K562 (cell line): ENCODE measurements at regions not wholly inside any gene's neighbourhood (a gene's known extent, or its start where the extent isn't known, plus 50 kb on each side); places are given as distances from the start of the nearest gene placed in this dataset.

Source experiments
- ATAC-seq: fragments of 200-7000 bp; cut with Tn5 transposase; 3 replicates; pipeline ENCODE4 v1.9.1; 2020; ENCODE audit warnings: moderate library complexity
- BruUV-seq: library from RNA; stranded (reverse); fragments of 400-500 nt; replicated peaks from 2 replicates; lab custom pipeline; 2021; lab: Mats Ljungman, UMichigan
- CTCF ChIA-PET: fragments of 300-600 bp; formaldehyde crosslinking; extraction: SDS; loops from one replicate; lab custom pipeline; 2021; ENCODE audit warnings: low intra/inter-chr PET ratio; lab: Yijun Ruan, JAX
- POLR2A ChIA-PET: fragments of 300-600, 350-650 bp; sonication (Branson Sonifier 250); formaldehyde crosslinking; extraction: SDS; loops from one replicate; lab custom pipeline; 2021; ENCODE audit warnings: antibody characterized with exemption, inconsistent platforms; lab: Yijun Ruan, JAX
- DNase-seq, 4 experiments: peaks; one replicate each; pipeline versions ENCODE4 v3.0.0 to v3.0.0-alpha.2; 2011 to 2018; ENCODE audit warnings: low spot score in 3 of 4, mixed read lengths in 3 of 4; ENCODE audit errors: extremely low read depth in 1 of 4
- FAIRE-seq: peaks from 2 replicates; lab custom pipeline; 2011; peaks lifted over from hg19 to GRCh38; lab: Jason Lieb, UNC
- H2AFZ ChIP-seq: 2 replicates; pipeline ENCODE4 v1.6.0; 2011; ENCODE audit warnings: low read depth, low read length, control low read depth, inconsistent platforms
- H3K27ac ChIP-seq: fragments of 200-600 bp; 3 replicates; pipeline ENCODE4 v1.8.0; 2011; ENCODE audit warnings: low read depth, mild to moderate bottlenecking, control low read depth, inconsistent platforms, low read length, moderate library complexity, mixed read lengths; ENCODE audit errors: extremely low read depth
- H3K27me3 ChIP-seq, 2 experiments: fragments of 300-600 bp in 1 of 2; 2 replicates in 1 of 2; 3 replicates in 1 of 2; pipeline versions ENCODE4 v1.6.0 to v1.8.0; 2011; ENCODE audit warnings: inconsistent platforms in 2 of 2, low read length in 2 of 2, mild to moderate bottlenecking in 1 of 2, mixed read lengths in 1 of 2, moderate library complexity in 1 of 2; ENCODE audit not compliant: control insufficient read depth in 2 of 2, insufficient read depth in 2 of 2
- H3K36me3 ChIP-seq: fragments of 300-600 bp; 3 replicates; pipeline ENCODE4 v1.8.0; 2011; ENCODE audit warnings: mild to moderate bottlenecking, low read length, inconsistent platforms; ENCODE audit not compliant: control insufficient read depth, insufficient read depth
- H3K4me1 ChIP-seq, 2 experiments: fragments of 200-600 bp in 1 of 2; replicated peaks in 1 of 2; 2 replicates in 1 of 2; 3 replicates in 1 of 2; pipeline versions ENCODE4 v1.5.1 to v1.8.0; 2011; ENCODE audit warnings: inconsistent platforms in 2 of 2, low read length in 2 of 2, mild to moderate bottlenecking in 1 of 2, mixed read lengths in 1 of 2, moderate library complexity in 1 of 2; ENCODE audit not compliant: control insufficient read depth in 2 of 2, insufficient read depth in 2 of 2
- H3K4me2 ChIP-seq: 2 replicates; pipeline ENCODE4 v1.6.1; 2011; ENCODE audit warnings: low read length, control low read depth, inconsistent platforms, mixed read lengths; ENCODE audit not compliant: insufficient read depth
- H3K4me3 ChIP-seq: fragments of 200-600 bp; sonication (generic), shearing (Covaris generic); 2 replicates; pipeline ENCODE4 v1.5.1; 2016; ENCODE audit warnings: control low read depth, inconsistent platforms
- H3K79me2 ChIP-seq: fragments of 200-600 bp; 3 replicates; pipeline ENCODE4 v1.8.0; 2011; ENCODE audit warnings: low read length, inconsistent platforms; ENCODE audit not compliant: control insufficient read depth, insufficient read depth
- H3K9ac ChIP-seq, 2 experiments: 2 replicates each; pipeline versions ENCODE4 v1.6.0 to v1.6.1; 2011; ENCODE audit warnings: low read depth in 2 of 2, low read length in 2 of 2, control low read depth in 1 of 2, inconsistent platforms in 1 of 2, mild to moderate bottlenecking in 1 of 2, mixed read lengths in 1 of 2; ENCODE audit not compliant: insufficient read depth in 1 of 2
- H3K9me1 ChIP-seq: one replicate; pipeline ENCODE4 v1.6.0; 2011; ENCODE audit warnings: inconsistent platforms, mild to moderate bottlenecking, low read length, moderate library complexity; ENCODE audit not compliant: control insufficient read depth, insufficient read depth
- H3K9me3 ChIP-seq: replicated peaks from 2 replicates; pipeline ENCODE4 v1.5.1; 2011; ENCODE audit warnings: low read depth, low read length, inconsistent platforms; ENCODE audit not compliant: control insufficient read depth, insufficient read depth
- H4K20me1 ChIP-seq: replicated peaks from 2 replicates; pipeline ENCODE4 v1.6.1; 2011; ENCODE audit warnings: low read length, inconsistent platforms, mixed read lengths; ENCODE audit not compliant: control insufficient read depth, insufficient read depth
- GTF2E2 ChIP-seq: fragments of 200-800 bp; sonication (Bioruptor generic); IDR thresholded peaks from 2 replicates; pipeline ENCODE4 v1.6.1; 2016; ENCODE audit warnings: missing genetic modification characterization, missing compliant biosample characterization
- MGA ChIP-seq: fragments of 450-650 bp; IDR thresholded peaks from 2 replicates; pipeline ENCODE4 v1.6.1; 2016; ENCODE audit warnings: mild to moderate bottlenecking, moderate library complexity
- MYNN ChIP-seq, 2 experiments: sonication (generic); formaldehyde crosslinking in 1 of 2; IDR thresholded peaks; 2 replicates each; pipeline versions ENCODE4 v1.5.0 to v1.6.1; 2016 to 2020; ENCODE audit warnings: antibody characterized with exemption in 1 of 2, missing genetic modification reagents in 1 of 2
- NFIX ChIP-seq: fragments of 250-450 bp; sonication (Bioruptor Pico); IDR thresholded peaks from 2 replicates; pipeline ENCODE4 v1.4.0; 2020; ENCODE audit warnings: low read depth, mild to moderate bottlenecking, moderate library complexity
- NR2C2 ChIP-seq, 2 experiments: fragments of 200-800 bp in 1 of 2; sonication (Bioruptor generic) in 1 of 2; sonication (generic) in 1 of 2; formaldehyde crosslinking in 1 of 2; IDR thresholded peaks; 2 replicates each; pipeline versions ENCODE4 v1.6.1 to v1.8.0; 2016 to 2022; ENCODE audit warnings: mild to moderate bottlenecking in 1 of 2, missing compliant biosample characterization in 1 of 2, missing genetic modification characterization in 1 of 2, missing genetic modification reagents in 1 of 2
- POLR2AphosphoS2 ChIP-seq: IDR thresholded peaks from 2 replicates; pipeline ENCODE4 v1.6.1; 2012; ENCODE audit warnings: low read length, improper control_type of control experiment
- SAFB2 ChIP-seq: fragments of 200-400 bp; formaldehyde crosslinking; IDR thresholded peaks from 2 replicates; pipeline ENCODE4 v1.6.1; 2018; ENCODE audit warnings: borderline replicate concordance, low read length, low read depth, moderate library complexity; ENCODE audit not compliant: severe bottlenecking
- ZFPM2 ChIP-seq: fragments of 250-450 bp; sonication (Bioruptor Pico); IDR thresholded peaks from 2 replicates; pipeline ENCODE4 v1.5.1; 2022; ENCODE audit warnings: mild to moderate bottlenecking
- WGBS: fragments of 100-300 bp; shearing (Covaris generic); methylation state at CpG from one replicate; pipeline ENCODE4 v1.1.6; 2016; ENCODE audit warnings: low coverage, mixed read lengths; ENCODE audit not compliant: insufficient coverage; ENCODE audit errors: missing lambda C conversion rate; 5-methylcytosine and 5-hydroxymethylcytosine counted together
- in situ Hi-C: fragments of 300-500 bp; cut with MboI; formaldehyde crosslinking; loops from 4 replicates; pipeline ENCODE4 v1.15.0; 2018; ENCODE audit warnings: inconsistent platforms, mixed read lengths
- intact Hi-C: fragments of 100-400 bp; cut with micrococcal nuclease; formaldehyde crosslinking; loops from 2 replicates; pipeline ENCODE4 v1.14.2; 2022
- TF ChIP-seq, protein P1 (sequence below): sonication (generic); formaldehyde crosslinking; IDR thresholded peaks from 2 replicates; pipeline ENCODE4 v1.8.0; 2022; ENCODE audit warnings: missing genetic modification reagents, mild to moderate bottlenecking, borderline replicate concordance

DNA sequence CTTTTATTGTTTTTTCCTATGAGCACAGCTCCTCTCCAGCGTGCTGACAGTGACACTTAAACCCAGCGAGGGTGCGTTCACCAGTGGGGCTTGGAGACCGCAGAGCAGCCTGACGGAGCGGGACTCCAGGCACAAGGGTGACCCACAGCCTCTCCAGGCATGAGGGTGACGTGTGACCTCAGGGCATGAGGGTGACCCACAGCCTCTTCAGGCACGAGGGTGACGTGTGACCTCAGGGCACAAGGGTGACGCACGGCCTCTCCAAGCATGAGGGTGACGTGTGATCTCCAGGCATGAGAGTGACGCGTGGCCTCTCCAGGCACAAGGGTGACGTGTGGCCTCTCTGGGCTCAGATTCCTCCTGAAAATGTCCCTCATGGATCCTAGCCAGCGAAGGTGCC lies 164.3 kb upstream of the TCERG1L start:
- intact Hi-C loops, result no loop called here
- BruUV-seq, result no TSS peak
- Histone ChIP-seq H3K9ac (no peak overlapping the region), H3K9me1 (no peaks in the 10 kb centered on the region), H3K4me1 (no peaks in the 10 kb centered on the region), H2AFZ (no peak overlapping the region), H3K27ac (no peak overlapping the region), H3K4me3 (no peak overlapping the region), H3K27me3 (no peaks in the 10 kb centered on the region; a peak in 1 of 5 replicates), H3K36me3 (no peaks in the 10 kb centered on the region), H3K9me3 (no peaks in the 10 kb centered on the region), H3K79me2 (no peaks in the 10 kb centered on the region), H4K20me1 (no peaks in the 10 kb centered on the region), H3K4me2 (no peak overlapping the region)
- ChIA-PET CTCF (no interaction called here), POLR2A (no interaction called here)
- DNase-seq (no peak), ATAC-seq (no peak), FAIRE-seq (no peak)
- WGBS, result 13% methylated on average over 12 of the region's 16 CpGs
- in situ Hi-C loops, result no loop called here
- no peak for TF ChIP-seq NFIX (CRISPR knock-in tag)
- TF ChIP-seq SAFB2, result no peak
- TF ChIP-seq, protein P1, sequence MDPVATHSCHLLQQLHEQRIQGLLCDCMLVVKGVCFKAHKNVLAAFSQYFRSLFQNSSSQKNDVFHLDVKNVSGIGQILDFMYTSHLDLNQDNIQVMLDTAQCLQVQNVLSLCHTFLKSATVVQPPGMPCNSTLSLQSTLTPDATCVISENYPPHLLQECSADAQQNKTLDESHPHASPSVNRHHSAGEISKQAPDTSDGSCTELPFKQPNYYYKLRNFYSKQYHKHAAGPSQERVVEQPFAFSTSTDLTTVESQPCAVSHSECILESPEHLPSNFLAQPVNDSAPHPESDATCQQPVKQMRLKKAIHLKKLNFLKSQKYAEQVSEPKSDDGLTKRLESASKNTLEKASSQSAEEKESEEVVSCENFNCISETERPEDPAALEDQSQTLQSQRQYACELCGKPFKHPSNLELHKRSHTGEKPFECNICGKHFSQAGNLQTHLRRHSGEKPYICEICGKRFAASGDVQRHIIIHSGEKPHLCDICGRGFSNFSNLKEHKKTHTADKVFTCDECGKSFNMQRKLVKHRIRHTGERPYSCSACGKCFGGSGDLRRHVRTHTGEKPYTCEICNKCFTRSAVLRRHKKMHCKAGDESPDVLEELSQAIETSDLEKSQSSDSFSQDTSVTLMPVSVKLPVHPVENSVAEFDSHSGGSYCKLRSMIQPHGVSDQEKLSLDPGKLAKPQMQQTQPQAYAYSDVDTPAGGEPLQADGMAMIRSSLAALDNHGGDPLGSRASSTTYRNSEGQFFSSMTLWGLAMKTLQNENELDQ (CRISPR knock-in tag), result no peak
- TF ChIP-seq GTF2E2 (tag), result no peak
- no peak for TF ChIP-seq MGA
- TF ChIP-seq ZFPM2, result no peak
- TF ChIP-seq POLR2AphosphoS2, result no peak
- TF ChIP-seq MYNN (IDR thresholded peaks at IDR 0.05), result no peak
- no peak for TF ChIP-seq MYNN (CRISPR knock-in tag; IDR thresholded peaks at IDR 0.05)
- no peak for TF ChIP-seq NR2C2 (CRISPR knock-in tag; IDR thresholded peaks at IDR 0.05)
- TF ChIP-seq NR2C2 (tag; IDR thresholded peaks at IDR 0.05), result no peak
